GM23338 (cell line): ENCODE measurements at regions not wholly inside any gene's neighbourhood (a gene's known extent, or its start where the extent isn't known, plus 50 kb on each side); places are given as distances from the start of the nearest gene placed in this dataset.

ENCODE experiments used
- ATAC-seq: fragments of 200-7000 bp; cut with Tn5 transposase; 3 replicates; pipeline ENCODE4 v1.9.1; 2020
- DNase-seq: peaks from one replicate; pipeline ENCODE4 v3.0.0-alpha.2; 2015; ENCODE audit warnings: low spot score
- H2AFZ ChIP-seq: fragments of 200-600 bp; sonication (generic); 2 replicates; pipeline ENCODE4 v1.8.0; 2016; ENCODE audit warnings: antibody characterized with exemption, mild to moderate bottlenecking, moderate library complexity
- H3F3A ChIP-seq: fragments of 200-600 bp; sonication (generic); replicated peaks from 2 replicates; pipeline ENCODE4 v1.8.0; 2017; ENCODE audit warnings: antibody characterized with exemption, mixed run types, low read depth
- H3K27ac ChIP-seq: fragments of 200-600 bp; sonication (generic); 2 replicates; pipeline ENCODE4 v1.6.1; 2016; ENCODE audit warnings: low read depth
- H3K27me3 ChIP-seq: fragments of 200-600 bp; sonication (generic); 2 replicates; pipeline ENCODE4 v1.8.0; 2016; ENCODE audit warnings: mild to moderate bottlenecking, mixed run types, moderate library complexity; ENCODE audit not compliant: insufficient read depth
- H3K36me3 ChIP-seq: fragments of 200-600 bp; sonication (generic); 2 replicates; pipeline ENCODE4 v1.8.0; 2016; ENCODE audit warnings: mild to moderate bottlenecking; ENCODE audit not compliant: insufficient read depth
- H3K4me1 ChIP-seq: fragments of 200-600 bp; sonication (generic); 2 replicates; pipeline ENCODE4 v1.8.0; 2016; ENCODE audit warnings: mild to moderate bottlenecking, moderate library complexity; ENCODE audit not compliant: insufficient read depth
- H3K4me2 ChIP-seq: fragments of 200-600 bp; sonication (generic); 2 replicates; pipeline ENCODE4 v1.7.1; 2017; ENCODE audit warnings: mixed run types
- H3K4me3 ChIP-seq: fragments of 200-600 bp; sonication (generic); 2 replicates; pipeline ENCODE4 v1.6.1; 2016; ENCODE audit warnings: mixed run types
- H3K79me2 ChIP-seq: fragments of 200-600 bp; sonication (generic); replicated peaks from 2 replicates; pipeline ENCODE4 v1.8.0; 2017; ENCODE audit warnings: mild to moderate bottlenecking; ENCODE audit not compliant: insufficient read depth
- H3K9me2 ChIP-seq: fragments of 200-600 bp; sonication (generic); 2 replicates; pipeline ENCODE4 v1.8.0; 2017; ENCODE audit not compliant: insufficient read depth
- H4K20me1 ChIP-seq: fragments of 200-600 bp; sonication (generic); replicated peaks from 2 replicates; pipeline ENCODE4 v1.8.0; 2017; ENCODE audit warnings: mild to moderate bottlenecking; ENCODE audit not compliant: insufficient read depth
- H3K27ac Mint-ChIP-seq: 2 replicates; pipeline ENCODE4 v1.8.0; 2020; ENCODE audit warnings: inconsistent platforms, mild to moderate bottlenecking, moderate library complexity, mixed read lengths
- H3K27me3 Mint-ChIP-seq: 3 replicates; pipeline ENCODE4 v1.8.0; 2022; ENCODE audit warnings: low read depth, mild to moderate bottlenecking, moderate library complexity, mixed read lengths, inconsistent platforms; ENCODE audit not compliant: insufficient read depth, poor library complexity
- H3K36me3 Mint-ChIP-seq: 3 replicates; pipeline ENCODE4 v1.8.0; 2021; ENCODE audit warnings: low read depth, mild to moderate bottlenecking, inconsistent platforms, moderate library complexity, mixed read lengths
- H3K4me1 Mint-ChIP-seq: 3 replicates; pipeline ENCODE4 v1.8.0; 2020; ENCODE audit warnings: mild to moderate bottlenecking, inconsistent platforms, mixed read lengths
- H3K4me3 Mint-ChIP-seq: 3 replicates; pipeline ENCODE4 v1.8.0; 2021; ENCODE audit warnings: moderate library complexity, mild to moderate bottlenecking, inconsistent platforms, mixed read lengths
- H3K9me3 Mint-ChIP-seq: 3 replicates; pipeline ENCODE4 v1.8.0; 2020; ENCODE audit warnings: moderate library complexity, mild to moderate bottlenecking, inconsistent platforms, mixed read lengths
- CREB1 ChIP-seq: fragments of 250-450 bp; sonication (Bioruptor Pico); IDR thresholded peaks from 2 replicates; pipeline ENCODE4 v1.5.0; 2020; ENCODE audit warnings: low read depth, mild to moderate bottlenecking, moderate library complexity
- CTCF ChIP-seq, 2 experiments: fragments of 200-600 bp in 1 of 2; sonication (generic) in 1 of 2; conservative IDR thresholded peaks; 2 replicates each; pipeline versions ENCODE4 v1.5.1 to v1.6.1; 2016 to 2017; ENCODE audit warnings: antibody characterized with exemption in 2 of 2, low read depth in 2 of 2, mild to moderate bottlenecking in 2 of 2, moderate library complexity in 1 of 2
- ETS1 ChIP-seq: IDR thresholded peaks from 2 replicates; pipeline ENCODE4 v1.6.1; 2016; ENCODE audit warnings: antibody characterized with exemption
- EZH2 ChIP-seq: fragments of 200-600 bp; sonication (generic); IDR thresholded peaks from one replicate; pipeline ENCODE4 v1.8.0; 2017; ENCODE audit warnings: antibody characterized with exemption, mild to moderate bottlenecking, low read depth; ENCODE audit not compliant: unreplicated experiment
- EZH2phosphoT487 ChIP-seq: fragments of 200-600 bp; sonication (generic); IDR thresholded peaks from one replicate; pipeline ENCODE4 v1.8.1; 2018; ENCODE audit warnings: antibody characterized with exemption; ENCODE audit not compliant: unreplicated experiment
- JUNB ChIP-seq: IDR thresholded peaks from one replicate; pipeline ENCODE4 v1.6.1; 2016; ENCODE audit warnings: antibody characterized with exemption; ENCODE audit not compliant: unreplicated experiment
- NANOG ChIP-seq: IDR thresholded peaks from 2 replicates; pipeline ENCODE4 v1.6.1; 2016; ENCODE audit warnings: antibody characterized with exemption, borderline replicate concordance
- POLR2AphosphoS5 ChIP-seq: IDR thresholded peaks from 2 replicates; pipeline ENCODE4 v1.6.1; 2016; ENCODE audit warnings: antibody characterized with exemption, low read depth
- REST ChIP-seq: IDR thresholded peaks from one replicate; pipeline ENCODE4 v1.6.1; 2018; ENCODE audit warnings: antibody characterized with exemption; ENCODE audit not compliant: unreplicated experiment
- STAT1 ChIP-seq: IDR thresholded peaks from one replicate; pipeline ENCODE4 v1.6.1; 2016; ENCODE audit warnings: antibody characterized with exemption; ENCODE audit not compliant: unreplicated experiment
- ZNF114 ChIP-seq: fragments of 250-450 bp; sonication (Bioruptor Pico); IDR thresholded peaks from 2 replicates; pipeline ENCODE4 v1.5.0; 2020; ENCODE audit warnings: mild to moderate bottlenecking, moderate library complexity
- ZNF331 ChIP-seq: fragments of 250-450 bp; sonication (Bioruptor Pico); IDR thresholded peaks from 2 replicates; pipeline ENCODE4 v1.5.0; 2020; ENCODE audit warnings: low read depth, mild to moderate bottlenecking, moderate library complexity
- ZNF462 ChIP-seq: fragments of 250-450 bp; sonication (Bioruptor Pico); IDR thresholded peaks from 2 replicates; pipeline ENCODE4 v1.5.0; 2020; ENCODE audit warnings: mild to moderate bottlenecking, moderate library complexity

GRCh38 chr18:1467461-1467964 lies 562.8 kb downstream of the ADCYAP1 start:
- no peak for DNase-seq
- Histone ChIP-seq H3K27ac (no peak overlapping the region), H3K4me2 (no peak overlapping the region), H3K36me3 (no peaks in the 10 kb centered on the region), H3K4me3 (no peak overlapping the region), H3K79me2 (no peaks in the 10 kb centered on the region), H3F3A (no peaks in the 10 kb centered on the region), H3K27me3 (no peaks in the 10 kb centered on the region), H4K20me1 (no peaks in the 10 kb centered on the region), H3K9me2 (no peaks in the 10 kb centered on the region), H2AFZ (no peak overlapping the region), H3K4me1 (no peaks in the 10 kb centered on the region)
- H3K36me3 Mint-ChIP-seq: no peaks in the 10 kb centered on the region
- peaks cover 1% of the 10 kb centered on the region for H3K27me3 Mint-ChIP-seq
- H3K27ac Mint-ChIP-seq: no peak overlapping the region
- ATAC-seq: no peak
- no peaks in the 10 kb centered on the region for H3K4me1 Mint-ChIP-seq
- no peaks in the 10 kb centered on the region for H3K9me3 Mint-ChIP-seq
- H3K4me3 Mint-ChIP-seq: no peak overlapping the region
- no peak for TF ChIP-seq JUNB
- TF ChIP-seq CTCF (conservative IDR thresholded peaks at IDR 0.05; ENCODE audit: low read depth in 2 of 2): no peak
- no peak for TF ChIP-seq CREB1
- no peak for TF ChIP-seq ZNF462 (CRISPR knock-in tag)
- TF ChIP-seq NANOG: no peak
- TF ChIP-seq STAT1: no peak
- TF ChIP-seq ZNF114 (CRISPR knock-in tag): no peak
- no peak for TF ChIP-seq ETS1
- no peak for TF ChIP-seq REST
- no peak for TF ChIP-seq POLR2AphosphoS5
- no peak for TF ChIP-seq EZH2phosphoT487
- no peak for TF ChIP-seq ZNF331 (CRISPR knock-in tag)
- TF ChIP-seq EZH2: no peak
